Left renal pelvis (tissue), 4 donors: ENCODE measurements at regions not wholly inside any gene's neighbourhood (a gene's known extent, or its start where the extent isn't known, plus 50 kb on each side); places are given as distances from the start of the nearest gene placed in this dataset.
A peak's percentile ranks its signal among the peaks of the same experiment; 100 is the strongest.
"Not testable (repeated sequence)": the region's sequence is repeated elsewhere in the genome, so short reads cannot be mapped to it uniquely, and the experiment has no call there.

Source experiments
- DNase-seq, 4 donors: peaks; one replicate each; pipeline ENCODE4 v3.0.0-alpha.2; 2013; ENCODE audit warnings: low read depth in 4 of 4, low spot score in 3 of 4

DNA sequence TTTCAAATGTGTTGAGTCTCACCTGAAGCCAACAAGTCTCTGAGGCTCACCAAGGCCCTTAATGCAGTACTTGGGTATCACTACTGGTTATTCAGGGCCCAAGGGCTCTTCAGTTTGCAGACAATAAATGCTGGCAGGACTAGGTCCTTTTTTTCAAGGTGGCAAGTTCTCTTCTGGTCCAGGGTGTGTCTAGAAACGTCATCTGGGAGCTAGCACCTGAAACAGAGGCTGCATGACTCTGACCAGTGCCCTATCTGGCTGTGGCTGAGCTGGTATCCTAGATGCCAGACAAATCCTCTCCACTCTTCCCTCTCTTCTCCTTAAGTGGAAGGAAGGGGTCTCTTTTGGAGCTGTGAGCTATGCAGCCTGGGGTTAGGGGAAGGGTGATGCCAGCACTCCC lies 276.8 kb downstream of the PYDC2 start:
- DNase-seq = no peak

- DNase-seq = no peak
Observed at GRCh38 chr3:191740712-191741111, 279.7 kb downstream of the PYDC2 start.

DNA sequence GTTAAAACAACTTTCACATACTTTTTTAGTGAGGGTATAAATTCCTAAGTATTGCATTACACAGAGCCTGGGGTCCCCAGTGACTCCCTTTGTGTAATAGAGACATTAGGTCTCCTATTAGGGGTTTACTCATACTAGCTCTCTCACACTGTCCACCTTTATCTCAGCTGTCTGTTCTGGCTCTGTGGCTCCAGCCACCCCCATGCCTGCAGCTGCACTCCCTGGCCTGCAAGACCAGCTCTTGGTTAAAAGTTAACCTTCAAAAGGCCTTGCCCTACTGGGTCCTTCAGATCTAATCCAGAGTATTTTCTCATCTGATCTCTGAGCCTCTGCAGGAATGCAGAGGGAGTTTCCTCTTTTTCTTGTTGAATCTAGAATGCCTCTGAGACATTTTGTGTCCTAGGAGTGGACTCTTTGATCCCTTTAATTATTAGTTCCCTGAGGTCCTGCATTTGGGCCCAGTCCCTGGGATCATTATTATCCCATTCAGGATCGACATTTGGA lies 280.9 kb downstream of the PYDC2 start:
- not testable (repeated sequence) for DNase-seq

- DNase-seq = no peak
Observed at GRCh38 chr3:191743283-191743682, 282.3 kb downstream of the PYDC2 start.

- DNase-seq = no peak
Observed at GRCh38 chr3:191750618-191751017, 289.7 kb downstream of the PYDC2 start.

DNA sequence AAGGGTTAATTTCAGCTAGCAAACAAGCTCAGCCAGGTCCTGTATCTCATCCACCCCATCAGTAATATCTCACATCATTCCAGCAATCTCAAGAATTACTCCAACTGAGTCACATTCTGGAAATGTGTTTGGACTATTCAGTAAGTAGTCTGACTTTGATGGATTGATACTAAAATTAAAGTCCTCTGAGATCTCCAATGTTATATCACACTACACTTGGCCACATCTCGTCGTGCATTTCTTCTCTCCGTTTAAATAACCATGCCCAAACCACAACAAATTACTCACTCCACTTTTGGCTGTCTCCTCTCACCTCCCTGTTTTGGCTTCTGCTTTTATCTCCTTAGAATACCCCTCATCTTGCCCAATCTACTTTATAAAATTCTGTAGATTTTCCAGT lies 292.2 kb downstream of the PYDC2 start:
- no peak for DNase-seq

DNA sequence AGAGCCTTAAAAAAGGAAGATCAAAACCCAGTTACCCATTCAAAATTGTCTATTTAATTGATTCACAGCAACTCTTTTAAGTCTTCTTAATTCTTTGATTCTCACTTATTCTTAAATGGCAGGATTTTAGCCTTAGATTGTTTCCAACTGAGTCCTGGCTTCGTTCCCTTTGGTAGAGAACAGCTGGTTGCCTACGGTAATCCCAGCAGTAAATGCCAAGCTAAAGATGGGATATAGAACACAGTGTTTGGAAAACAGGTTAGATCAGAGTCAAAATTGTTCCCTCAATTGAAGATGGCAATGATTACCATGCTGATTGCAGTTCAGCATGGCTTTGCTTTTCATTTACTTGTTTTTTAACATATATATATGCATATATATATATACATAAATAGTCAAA lies 300.9 kb downstream of the PYDC2 start:
- DNase-seq = no peak

DNA sequence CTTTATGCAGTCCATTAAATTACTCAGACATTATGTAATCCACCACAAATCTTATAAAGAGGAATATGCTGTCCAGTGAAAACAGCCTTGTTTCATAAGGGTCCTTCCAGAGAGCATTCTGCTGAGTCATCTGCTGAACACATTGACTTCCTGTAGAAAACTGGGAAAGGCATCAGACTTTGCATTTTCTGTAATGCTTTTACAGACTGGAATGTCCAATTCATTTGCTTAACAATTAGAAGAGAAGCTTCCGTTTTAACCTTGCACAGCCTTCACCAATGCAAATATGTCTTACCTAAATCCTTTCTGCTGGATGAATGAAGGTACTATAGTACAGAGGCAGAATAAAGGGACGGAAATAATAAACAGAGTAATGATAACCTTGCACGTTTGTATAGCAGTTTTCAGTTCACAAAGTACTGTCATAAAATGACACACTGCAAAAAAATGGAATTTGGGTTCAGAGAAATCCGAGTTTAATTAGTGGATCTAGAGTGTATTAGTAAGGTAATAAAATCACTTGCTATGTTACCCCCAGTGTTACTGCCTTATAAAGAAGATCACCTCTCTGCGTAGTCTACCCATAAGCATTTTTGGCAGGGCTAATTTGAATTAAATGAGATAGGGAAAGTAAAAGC lies 301.5 kb downstream of the PYDC2 start:
- peak in 1 of 4 donors; percentile 1 for DNase-seq

DNA sequence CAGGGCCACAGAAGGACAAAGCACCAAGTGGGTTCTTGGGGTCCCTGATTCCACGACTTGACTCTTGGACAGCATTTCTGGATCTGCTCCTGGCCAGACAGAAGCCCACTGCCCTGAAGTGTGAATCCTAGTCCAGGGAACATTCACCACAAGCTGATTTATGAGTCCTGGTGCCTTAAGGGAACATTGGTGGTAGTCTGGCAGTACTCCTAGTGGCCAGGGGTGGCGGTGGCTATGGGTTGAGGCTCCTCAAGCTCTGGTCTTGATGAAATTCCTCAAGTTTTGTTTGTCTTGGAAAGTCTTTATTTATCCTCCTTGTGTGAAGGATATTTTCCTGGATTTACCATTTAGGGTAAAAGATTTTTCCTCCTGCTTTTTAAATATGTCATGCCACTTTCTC lies 307.5 kb downstream of the PYDC2 start:
- no peak for DNase-seq

- DNase-seq = no peak
Observed at GRCh38 chr3:191770541-191770940, 309.6 kb downstream of the PYDC2 start.

DNA sequence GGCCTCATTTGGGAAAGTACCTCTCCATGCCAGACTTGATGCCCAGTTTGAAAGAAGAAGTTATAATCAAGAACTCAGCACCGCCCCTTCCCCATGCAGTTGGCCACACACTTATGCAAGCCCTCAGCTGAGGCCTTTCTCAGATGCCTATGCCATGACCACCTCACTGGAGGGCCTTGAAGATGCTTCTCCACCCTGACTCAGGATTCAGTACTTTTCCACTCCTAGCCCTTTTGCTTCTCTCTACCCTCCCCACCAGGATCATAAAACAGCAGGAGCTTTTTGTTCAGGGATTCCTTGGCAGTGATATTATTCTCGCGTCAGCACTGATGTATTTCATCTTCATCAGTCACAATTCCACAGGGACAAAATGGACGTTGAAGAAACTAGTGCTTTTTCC lies 313.5 kb downstream of the PYDC2 start:
- no peak for DNase-seq

- DNase-seq = no peak
Observed at GRCh38 chr3:191775451-191776233, 314.7 kb downstream of the PYDC2 start.

DNA sequence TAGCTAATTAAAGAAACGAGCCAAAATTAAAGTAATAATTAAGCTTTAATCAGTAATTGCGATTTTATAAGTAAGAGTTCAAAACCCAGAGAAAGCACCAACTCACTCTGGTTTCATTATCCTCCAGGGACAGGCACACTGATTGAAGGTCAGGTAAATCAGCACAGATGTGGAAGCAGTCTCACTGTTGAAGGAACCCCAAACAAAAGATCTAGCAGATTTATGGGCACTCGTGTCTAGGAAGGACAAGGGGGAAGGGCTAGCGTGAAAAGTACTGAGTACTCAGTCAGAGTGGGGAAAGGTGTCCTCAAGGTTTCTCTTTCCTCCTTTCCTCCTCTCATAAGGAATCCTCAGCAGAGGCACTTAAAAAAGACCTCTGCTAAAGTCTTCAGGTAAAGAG lies 320.1 kb downstream of the PYDC2 start:
- no peak for DNase-seq

DNA sequence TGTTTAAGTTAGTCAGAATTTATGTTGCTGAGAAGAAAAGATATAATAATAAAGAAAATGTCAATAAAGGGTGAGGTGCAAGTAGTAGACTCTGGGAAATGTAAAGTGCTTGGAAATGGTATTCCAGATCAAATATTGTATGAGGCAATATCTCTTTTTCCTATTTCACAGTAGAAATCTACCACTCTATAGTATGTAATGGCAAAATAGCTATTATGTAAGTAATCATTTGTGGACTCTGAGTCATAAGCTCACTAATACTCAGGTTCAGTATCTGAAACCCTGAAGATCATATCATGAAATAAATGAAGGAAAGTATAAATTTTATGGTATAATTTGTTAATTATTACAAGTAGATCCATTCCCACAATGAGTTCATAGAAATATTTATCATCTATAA lies 322.1 kb downstream of the PYDC2 start:
- no peak for DNase-seq

DNA sequence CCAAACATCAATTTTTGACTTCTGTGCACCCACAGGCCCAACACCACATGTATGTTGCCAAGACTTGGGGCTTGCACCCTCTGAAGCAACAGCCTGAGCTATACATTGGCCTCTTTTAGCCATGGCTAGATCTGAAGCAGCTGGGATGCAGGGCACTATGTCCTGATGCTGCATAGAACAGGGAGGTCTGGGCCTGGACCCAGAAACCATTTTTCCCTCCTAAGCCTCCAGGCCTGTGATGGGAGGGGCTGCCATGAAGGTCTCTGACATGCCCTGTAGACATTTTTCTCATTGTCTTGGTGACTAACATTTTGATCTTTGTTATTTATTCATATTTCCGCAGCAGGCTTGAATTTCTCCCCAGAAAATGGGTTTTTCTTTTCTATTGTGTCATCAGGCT lies 330.0 kb downstream of the PYDC2 start:
- no peak for DNase-seq

GRCh38 chr3:191792580-191792979 lies 331.6 kb downstream of the PYDC2 start:
- DNase-seq = no peak

GRCh38 chr3:191795196-191795595 lies 334.2 kb downstream of the PYDC2 start:
- DNase-seq = no peak

DNA sequence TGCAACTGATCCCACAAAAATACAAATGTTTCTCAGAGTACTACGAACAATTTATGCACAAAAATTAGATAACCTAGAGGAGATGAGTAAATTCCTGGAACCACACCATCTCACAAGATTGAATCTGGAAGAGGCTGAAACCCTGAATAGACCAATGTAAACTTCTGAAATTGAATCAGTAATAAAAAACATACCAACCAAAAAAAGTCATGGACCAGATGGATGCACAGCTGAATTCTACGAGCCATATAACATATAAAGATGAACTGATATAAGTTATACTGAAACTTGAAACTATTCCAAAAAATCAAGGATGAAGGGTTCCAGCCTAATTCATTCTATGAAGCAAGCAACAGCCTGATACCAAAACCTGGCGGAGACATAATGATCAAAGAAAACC lies 336.3 kb downstream of the PYDC2 start:
- DNase-seq = no peak

GRCh38 chr3:191802671-191803070 lies 341.7 kb downstream of the PYDC2 start:
- no peak for DNase-seq

- no peak for DNase-seq
Observed at GRCh38 chr3:191804935-191805334, 344.0 kb downstream of the PYDC2 start.

DNA sequence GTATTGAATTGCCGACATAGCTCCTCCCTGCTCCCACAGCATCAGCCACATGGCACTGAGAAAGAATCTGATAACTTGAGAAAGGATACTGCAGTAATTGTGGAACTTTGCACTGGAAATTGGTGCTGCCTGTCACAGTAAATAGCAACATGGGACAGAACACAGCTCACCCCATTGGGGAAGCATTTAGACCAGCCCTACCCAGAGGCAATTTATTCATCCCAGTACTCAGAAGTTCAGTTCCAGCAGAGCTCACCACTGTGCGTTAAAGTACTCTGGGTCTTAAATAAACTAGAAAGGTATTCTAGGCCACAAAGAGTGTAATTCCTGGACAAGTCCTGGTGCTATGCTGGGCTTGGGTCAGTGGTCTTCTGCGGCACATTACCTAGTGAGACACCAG lies 347.1 kb downstream of the PYDC2 start:
- no peak for DNase-seq

- DNase-seq = no peak
Observed at GRCh38 chr3:191809326-191809949, 348.5 kb downstream of the PYDC2 start.
